ENCODE measurements at regions not wholly inside any gene's neighbourhood (a gene's known extent, or its start where the extent isn't known, plus 50 kb on each side); places are given as distances from the start of the nearest gene placed in this dataset.

DNA sequence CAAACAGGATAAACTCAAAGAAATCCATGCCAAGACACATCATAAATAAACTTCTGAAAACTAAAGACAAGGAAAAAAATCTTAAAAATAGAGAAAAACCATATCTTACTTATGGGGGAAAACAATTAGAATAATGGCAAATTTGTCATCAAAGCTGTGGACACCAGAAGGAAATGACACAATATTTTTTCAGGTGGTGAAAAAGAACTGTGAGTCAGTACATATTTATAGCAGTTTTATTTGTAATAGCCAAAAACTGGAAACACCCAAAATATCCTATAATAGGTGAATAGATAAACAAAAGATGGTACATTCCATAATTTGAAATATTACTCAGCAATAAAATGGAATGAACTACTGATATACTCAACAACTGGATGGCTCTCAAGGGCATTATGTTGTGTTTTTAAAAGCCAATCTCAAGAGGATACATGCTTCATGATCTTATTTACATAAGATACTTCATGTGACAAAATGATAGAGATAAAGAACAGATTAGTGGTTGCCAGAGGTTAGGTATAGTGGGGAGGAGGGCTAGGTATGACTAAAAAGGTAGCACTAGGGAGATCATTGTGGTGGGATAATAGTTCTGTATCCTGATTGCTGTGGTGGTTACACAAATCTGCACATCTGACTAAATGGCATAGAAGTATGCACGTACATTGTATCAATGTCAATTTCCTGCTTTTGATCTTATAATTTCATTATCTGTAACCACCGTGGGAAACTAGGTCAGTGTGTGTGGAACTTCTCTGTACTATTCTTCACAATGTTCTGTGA is 191.9 kb downstream of the PPP1R2C start:
- TF ChIP-seq EZH2phosphoT487 (conservative IDR thresholded peaks at IDR 0.05; ENCODE audit: low read length), result no peak
- TF ChIP-seq, protein P1, sequence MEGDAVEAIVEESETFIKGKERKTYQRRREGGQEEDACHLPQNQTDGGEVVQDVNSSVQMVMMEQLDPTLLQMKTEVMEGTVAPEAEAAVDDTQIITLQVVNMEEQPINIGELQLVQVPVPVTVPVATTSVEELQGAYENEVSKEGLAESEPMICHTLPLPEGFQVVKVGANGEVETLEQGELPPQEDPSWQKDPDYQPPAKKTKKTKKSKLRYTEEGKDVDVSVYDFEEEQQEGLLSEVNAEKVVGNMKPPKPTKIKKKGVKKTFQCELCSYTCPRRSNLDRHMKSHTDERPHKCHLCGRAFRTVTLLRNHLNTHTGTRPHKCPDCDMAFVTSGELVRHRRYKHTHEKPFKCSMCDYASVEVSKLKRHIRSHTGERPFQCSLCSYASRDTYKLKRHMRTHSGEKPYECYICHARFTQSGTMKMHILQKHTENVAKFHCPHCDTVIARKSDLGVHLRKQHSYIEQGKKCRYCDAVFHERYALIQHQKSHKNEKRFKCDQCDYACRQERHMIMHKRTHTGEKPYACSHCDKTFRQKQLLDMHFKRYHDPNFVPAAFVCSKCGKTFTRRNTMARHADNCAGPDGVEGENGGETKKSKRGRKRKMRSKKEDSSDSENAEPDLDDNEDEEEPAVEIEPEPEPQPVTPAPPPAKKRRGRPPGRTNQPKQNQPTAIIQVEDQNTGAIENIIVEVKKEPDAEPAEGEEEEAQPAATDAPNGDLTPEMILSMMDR (IDR thresholded peaks at IDR 0.05; ENCODE audit: insufficient read depth, low read length, poor library complexity, severe bottlenecking), result no peak

Measured in SU-DHL-6 (cell line).